ENCODE measurements at regions not wholly inside any gene's neighbourhood (a gene's known extent, or its start where the extent isn't known, plus 50 kb on each side); places are given as distances from the start of the nearest gene placed in this dataset.

- H3K4me3 Mint-ChIP-seq, result no peak overlapping the region
- H3K4me1 Mint-ChIP-seq, result no peaks in the 10 kb centered on the region
- H3K4me3 ChIP-seq, result no peak overlapping the region
- ATAC-seq (no peak), DNase-seq (ENCODE audit: low spot score) (no peak)
- H4K20me1 ChIP-seq (replicated peaks; ENCODE audit: insufficient read depth), result no peaks in the 10 kb centered on the region
- no peak overlapping the region for H3K27ac ChIP-seq (ENCODE audit: low read depth)
- H3F3A ChIP-seq (replicated peaks; ENCODE audit: low read depth), result no peaks in the 10 kb centered on the region
- no peak for TF ChIP-seq REST (IDR thresholded peaks at IDR 0.05; ENCODE audit: unreplicated experiment)
- no peak for TF ChIP-seq CREB1 (CRISPR knock-in tag; IDR thresholded peaks at IDR 0.05; ENCODE audit: low read depth)
- TF ChIP-seq ZNF331 (CRISPR knock-in tag; IDR thresholded peaks at IDR 0.05; ENCODE audit: low read depth), result no peak
- TF ChIP-seq STAT1 (IDR thresholded peaks at IDR 0.05; ENCODE audit: unreplicated experiment), result no peak
- TF ChIP-seq EZH2phosphoT487 (IDR thresholded peaks at IDR 0.05; ENCODE audit: unreplicated experiment), result no peak
- TF ChIP-seq EZH2 (IDR thresholded peaks at IDR 0.05; ENCODE audit: low read depth, unreplicated experiment), result no peak
- TF ChIP-seq CTCF (conservative IDR thresholded peaks at IDR 0.05; ENCODE audit: low read depth in 2 of 2), result no peak
- TF ChIP-seq JUNB (IDR thresholded peaks at IDR 0.05; ENCODE audit: unreplicated experiment), result no peak
- TF ChIP-seq NANOG (IDR thresholded peaks at IDR 0.05; ENCODE audit: borderline replicate concordance), result no peak
- no peak for TF ChIP-seq POLR2AphosphoS5 (IDR thresholded peaks at IDR 0.05; ENCODE audit: low read depth)
- no peak for TF ChIP-seq ZNF462 (CRISPR knock-in tag; IDR thresholded peaks at IDR 0.05)
- TF ChIP-seq ETS1 (IDR thresholded peaks at IDR 0.05), result no peak
- TF ChIP-seq ZNF114 (CRISPR knock-in tag; IDR thresholded peaks at IDR 0.05), result no peak
- H3K9me3 Mint-ChIP-seq, result no peaks in the 10 kb centered on the region
- H3K27ac Mint-ChIP-seq, result no peak overlapping the region
- no peaks in the 10 kb centered on the region for H3K79me2 ChIP-seq (replicated peaks; ENCODE audit: insufficient read depth)
- no peaks in the 10 kb centered on the region for H3K36me3 Mint-ChIP-seq (ENCODE audit: low read depth)
- no peaks in the 10 kb centered on the region for H3K4me1 ChIP-seq (ENCODE audit: insufficient read depth)
- no peak overlapping the region for H3K4me2 ChIP-seq
- no peaks in the 10 kb centered on the region for H3K27me3 ChIP-seq (ENCODE audit: insufficient read depth)
- H2AFZ ChIP-seq, result no peak overlapping the region
- peaks cover 3% of the 10 kb centered on the region for H3K27me3 Mint-ChIP-seq (ENCODE audit: insufficient read depth, low read depth, poor library complexity)
- no peaks in the 10 kb centered on the region for H3K36me3 ChIP-seq (ENCODE audit: insufficient read depth)
- no peaks in the 10 kb centered on the region; the same call in 1 of the 2 replicates for H3K9me2 ChIP-seq (ENCODE audit: insufficient read depth)
Observed at GRCh38 chr11:115996808-115997188, 492.6 kb upstream of the CADM1 start.
